ENCODE measurements at regions not wholly inside any gene's neighbourhood (a gene's known extent, or its start where the extent isn't known, plus 50 kb on each side); places are given as distances from the start of the nearest gene placed in this dataset.

- TF ChIP-seq CTCF (IDR thresholded peaks at IDR 0.05) = no peak
- no peak for TF ChIP-seq TCF7 (CRISPR knock-in tag; IDR thresholded peaks at IDR 0.05; ENCODE audit: low read depth)
Measured at GRCh38 chr6:169980826-169981450, 229.5 kb downstream of the ERMARD start.

Data from WTC11 (cell line).